ENCODE measurements at regions not wholly inside any gene's neighbourhood (a gene's known extent, or its start where the extent isn't known, plus 50 kb on each side); places are given as distances from the start of the nearest gene placed in this dataset.

- no peaks in the 10 kb centered on the region for H3K27me3 ChIP-seq (replicated peaks in 1 of 7)
- intact Hi-C loops (cut with DNase I; ENCODE audit: low total_unique reads), result no loop called here
- DNase-seq, result no peak
- peaks cover 7 to 42% (median 32%) of the 10 kb centered on the region in 8 donors for H3K9me3 ChIP-seq
- H3K4me1 ChIP-seq, result no peaks in the 10 kb centered on the region
- 74 to 89% (median 76%) methylated on average over 1 of the region's 1 CpG for WGBS, 5 donors
- H3K36me3 ChIP-seq, result no peaks in the 10 kb centered on the region
- TF ChIP-seq CTCF (IDR thresholded peaks at IDR 0.05 in 8 of 11, conservative IDR thresholded peaks at IDR 0.05 in 3 of 11) (no peak), POLR2A (IDR thresholded peaks at IDR 0.05) (no peak), POLR2AphosphoS5 (IDR thresholded peaks at IDR 0.05) (no peak)
- no peak overlapping the region for H3K4me3 ChIP-seq
- no peak overlapping the region for H3K27ac ChIP-seq
These were observed 544.4 kb upstream of the CXADR start for GRCh38 chr21:16968436-16968835.

DNA sequence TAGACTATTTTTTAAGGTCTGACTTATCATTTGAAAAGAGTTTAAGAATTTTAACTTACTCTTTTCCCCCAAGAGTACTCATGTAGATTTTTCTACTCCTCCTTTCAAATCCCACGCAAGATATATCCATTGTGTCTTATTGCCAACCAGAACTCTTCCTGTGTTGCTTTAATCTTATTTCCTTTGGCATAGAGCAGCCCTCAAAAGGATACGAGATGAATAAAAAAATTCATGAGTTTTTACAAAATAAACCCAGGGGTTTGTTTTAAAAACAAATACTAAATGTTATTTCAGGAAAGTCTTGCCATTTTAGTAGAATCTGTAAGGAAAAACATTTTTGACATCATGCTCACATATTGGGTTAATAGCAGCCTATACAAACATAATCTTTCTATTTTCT lies 543.2 kb upstream of the CXADR start:
- no peak for TF ChIP-seq POLR2AphosphoS5 (IDR thresholded peaks at IDR 0.05)
- TF ChIP-seq CTCF (IDR thresholded peaks at IDR 0.05 in 8 of 11, conservative IDR thresholded peaks at IDR 0.05 in 3 of 11), result no peak
- TF ChIP-seq POLR2A (IDR thresholded peaks at IDR 0.05), result no peak

GRCh38 chr21:16974060-16974459 lies 538.8 kb upstream of the CXADR start:
- TF ChIP-seq POLR2AphosphoS5 (IDR thresholded peaks at IDR 0.05) (no peak), CTCF (IDR thresholded peaks at IDR 0.05 in 8 of 11, conservative IDR thresholded peaks at IDR 0.05 in 3 of 11) (no peak), POLR2A (IDR thresholded peaks at IDR 0.05) (no peak)
- no peak for DNase-seq
- 83 to 93% (median 90%) methylated on average over 8 of the region's 8 CpGs for WGBS, 5 donors

More for the DNA sequence above, 543.2 kb upstream of the CXADR start:
- no peaks in the 10 kb centered on the region for H3K4me1 ChIP-seq
- H3K9me3 ChIP-seq, result peaks cover under 1 to 36% (median 25%) of the 10 kb centered on the region in 8 donors
- 23 to 45% (median 28%) methylated on average over 2 of the region's 2 CpGs for WGBS, 5 donors
- H3K27ac ChIP-seq, result no peak overlapping the region
- no peak overlapping the region for H3K4me3 ChIP-seq
- intact Hi-C loops (cut with DNase I; ENCODE audit: low total_unique reads), result no loop called here
- no peaks in the 10 kb centered on the region for H3K27me3 ChIP-seq (replicated peaks in 1 of 7)
- DNase-seq, result no peak
- H3K36me3 ChIP-seq, result no peaks in the 10 kb centered on the region

DNA sequence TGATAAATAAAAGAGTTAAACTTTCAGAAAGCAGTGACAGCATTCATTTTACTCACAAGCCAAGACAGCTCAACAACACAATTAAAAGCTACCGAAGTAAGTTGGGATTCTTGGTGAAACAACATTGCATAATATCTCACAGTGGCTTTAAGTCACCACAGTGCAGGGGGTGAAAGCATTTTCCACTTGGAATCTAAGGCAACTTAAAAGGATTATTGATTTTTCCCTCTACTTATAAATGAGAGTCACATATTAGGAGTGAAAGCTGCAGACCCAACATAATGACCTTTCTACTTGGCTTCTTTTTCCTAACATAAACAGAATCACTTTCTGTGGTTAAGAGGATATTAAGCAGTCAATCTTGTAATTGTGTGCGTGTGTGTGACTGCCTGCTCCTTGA lies 536.6 kb upstream of the CXADR start:
- no peaks in the 10 kb centered on the region for H3K4me1 ChIP-seq
- no peaks in the 10 kb centered on the region for H3K36me3 ChIP-seq
- 34 to 48% (median 36%) methylated on average over 2 of the region's 2 CpGs for WGBS, 5 donors
- no peak for DNase-seq
- TF ChIP-seq CTCF (IDR thresholded peaks at IDR 0.05 in 8 of 11, conservative IDR thresholded peaks at IDR 0.05 in 3 of 11) (no peak), POLR2A (IDR thresholded peaks at IDR 0.05) (no peak)
- H3K27me3 ChIP-seq (replicated peaks in 1 of 7), result no peaks in the 10 kb centered on the region
- no peak overlapping the region for H3K27ac ChIP-seq
- peaks cover 0 to 9% (median 0%) of the 10 kb centered on the region in 8 donors for H3K9me3 ChIP-seq
- no peak overlapping the region for H3K4me3 ChIP-seq
- intact Hi-C loops (cut with DNase I; ENCODE audit: low total_unique reads), result no loop called here

More at GRCh38 chr21:16974060-16974459, 538.8 kb upstream of the CXADR start:
- intact Hi-C loops (cut with DNase I; ENCODE audit: low total_unique reads), result no loop called here
- Histone ChIP-seq H3K4me3 (no peak overlapping the region), H3K27ac (no peak overlapping the region), H3K36me3 (no peaks in the 10 kb centered on the region), H3K4me1 (no peaks in the 10 kb centered on the region), H3K27me3 (replicated peaks in 1 of 7) (no peaks in the 10 kb centered on the region), H3K9me3 (peaks cover 0 to 9% (median 0%) of the 10 kb centered on the region in 8 donors)

Measured in spleen (tissue), 11 donors.